ENCODE measurements at regions not wholly inside any gene's neighbourhood (a gene's known extent, or its start where the extent isn't known, plus 50 kb on each side); places are given as distances from the start of the nearest gene placed in this dataset.

GRCh38 chr10:88090568-88091214, 227.3 kb downstream of the PTEN start:
- TF ChIP-seq GATA2 (IDR thresholded peaks at IDR 0.05; ENCODE audit: low read depth, low read length) = no peak
- no peak for TF ChIP-seq GATA3 (IDR thresholded peaks at IDR 0.05; ENCODE audit: low read depth, low read length)

All from SH-SY5Y (cell line).